Duodenal mucosa (tissue), 2 donors: ENCODE measurements at regions not wholly inside any gene's neighbourhood (a gene's known extent, or its start where the extent isn't known, plus 50 kb on each side); places are given as distances from the start of the nearest gene placed in this dataset.
"Not testable (repeated sequence)": the region's sequence is repeated elsewhere in the genome, so short reads cannot be mapped to it uniquely, and the experiment has no call there.

ENCODE experiments used
- H3K27ac ChIP-seq: one replicate; pipeline ENCODE4 v1.7.0; 2013; ENCODE audit warnings: low read depth, low read length
- H3K27me3 ChIP-seq, 2 donors: one replicate each; pipeline ENCODE4 v1.7.0; 2013; ENCODE audit warnings: low read length in 2 of 2, control low read depth in 1 of 2; ENCODE audit not compliant: insufficient read depth in 2 of 2, control insufficient read depth in 1 of 2
- H3K36me3 ChIP-seq, 2 donors: one replicate each; pipeline ENCODE4 v1.7.0; 2013; ENCODE audit warnings: low read length in 2 of 2, control low read depth in 1 of 2; ENCODE audit not compliant: insufficient read depth in 2 of 2, control insufficient read depth in 1 of 2
- H3K4me1 ChIP-seq, 2 donors: one replicate each; pipeline ENCODE4 v1.7.0; 2013; ENCODE audit warnings: low read length in 2 of 2, control low read depth in 1 of 2; ENCODE audit not compliant: insufficient read depth in 2 of 2, control insufficient read depth in 1 of 2
- H3K4me3 ChIP-seq, 2 donors: one replicate each; pipeline ENCODE4 v1.7.0; 2013; ENCODE audit warnings: low read length in 2 of 2, low read depth in 1 of 2
- H3K9ac ChIP-seq, 2 donors: one replicate each; pipeline ENCODE4 v1.7.0; 2013; ENCODE audit warnings: low read length in 2 of 2, low read depth in 1 of 2
- H3K9me3 ChIP-seq, 2 donors: one replicate each; pipeline ENCODE4 v1.7.0; 2013; ENCODE audit warnings: low read length in 2 of 2, control low read depth in 1 of 2; ENCODE audit not compliant: control insufficient read depth in 1 of 2

DNA sequence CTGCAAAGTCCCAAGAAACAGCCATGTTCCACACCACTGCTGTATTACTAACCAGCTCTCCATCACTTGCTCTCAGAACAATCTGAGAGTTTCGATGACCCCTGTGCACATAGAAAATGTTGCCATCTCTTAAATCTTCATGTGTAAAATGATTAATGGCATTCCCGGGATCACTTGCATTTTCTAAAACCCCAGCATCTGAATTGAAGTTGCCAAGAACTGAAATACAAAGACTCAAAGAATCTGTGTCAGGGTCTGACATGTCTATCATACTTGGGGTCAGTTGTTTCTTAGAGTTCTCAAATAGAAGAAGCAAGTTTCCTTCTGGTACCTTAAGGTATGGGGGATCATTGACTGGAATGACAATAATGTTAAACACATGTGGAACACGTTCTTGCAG is 115.1 kb downstream of the ESM1 start:
- Histone ChIP-seq H3K36me3 (no peaks in the 10 kb centered on the region), H3K9me3 (no peaks in the 10 kb centered on the region), H3K27me3 (peaks cover 3% of the 10 kb centered on the region in 2 donors), H3K9ac (no peak overlapping the region), H3K4me1 (peaks cover 0 to 4% of the 10 kb centered on the region in 2 donors), H3K27ac (no peak overlapping the region), H3K4me3 (no peak overlapping the region)

GRCh38 chr5:54869691-54870090 is 115.7 kb downstream of the ESM1 start:
- H3K36me3 ChIP-seq, result no peaks in the 10 kb centered on the region
- H3K9me3 ChIP-seq, result no peaks in the 10 kb centered on the region
- peaks cover 0 to 4% of the 10 kb centered on the region in 2 donors for H3K4me1 ChIP-seq
- peaks cover 3% of the 10 kb centered on the region in 2 donors for H3K27me3 ChIP-seq
- no peak overlapping the region for H3K27ac ChIP-seq
- H3K9ac ChIP-seq, result no peak overlapping the region
- no peak overlapping the region for H3K4me3 ChIP-seq

DNA sequence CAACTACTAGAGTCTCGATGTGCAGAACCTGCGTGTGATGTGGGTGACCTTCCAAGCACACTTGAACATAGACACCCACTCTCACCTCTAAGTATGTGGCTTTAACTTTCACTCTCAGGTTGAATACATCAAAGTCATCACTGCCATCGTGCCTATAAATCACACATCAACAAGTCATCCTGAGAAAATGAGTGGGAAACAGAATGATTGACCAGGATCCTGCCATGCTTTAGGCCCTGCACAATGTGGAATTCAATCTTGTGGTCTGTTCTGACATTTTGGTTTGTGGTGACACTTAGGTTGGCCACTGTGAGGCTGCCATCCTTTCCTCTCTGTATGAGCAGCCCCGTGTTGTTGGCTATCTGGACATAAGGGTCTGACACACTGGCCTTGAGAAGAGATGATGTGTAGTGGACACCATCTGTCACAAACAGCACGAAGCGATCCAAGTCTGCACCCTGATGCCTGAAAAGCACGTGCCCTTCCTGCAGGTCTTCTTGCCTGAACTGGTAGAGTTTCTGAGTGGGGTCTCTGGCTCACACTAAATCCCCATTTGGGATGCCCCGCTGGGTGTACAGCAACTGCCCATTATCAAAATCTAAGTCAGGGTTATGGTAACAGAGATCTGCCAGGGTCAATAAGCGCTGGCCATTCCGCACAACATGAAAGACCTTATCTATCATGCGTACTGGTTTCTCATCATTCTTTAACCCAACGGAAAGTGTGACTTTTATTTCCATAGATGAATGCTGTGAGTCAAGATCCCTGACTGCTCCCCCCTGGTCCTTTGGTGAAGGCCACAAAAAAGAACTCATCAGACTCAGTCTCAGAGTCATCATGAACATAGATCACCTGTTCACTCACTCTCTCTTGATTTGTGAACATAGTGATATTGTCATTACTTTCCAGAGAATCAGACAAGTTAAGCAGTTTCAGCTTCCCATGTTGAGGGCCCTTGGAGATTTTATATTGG is 116.6 kb downstream of the ESM1 start:
- no peaks in the 10 kb centered on the region for H3K9me3 ChIP-seq

DNA sequence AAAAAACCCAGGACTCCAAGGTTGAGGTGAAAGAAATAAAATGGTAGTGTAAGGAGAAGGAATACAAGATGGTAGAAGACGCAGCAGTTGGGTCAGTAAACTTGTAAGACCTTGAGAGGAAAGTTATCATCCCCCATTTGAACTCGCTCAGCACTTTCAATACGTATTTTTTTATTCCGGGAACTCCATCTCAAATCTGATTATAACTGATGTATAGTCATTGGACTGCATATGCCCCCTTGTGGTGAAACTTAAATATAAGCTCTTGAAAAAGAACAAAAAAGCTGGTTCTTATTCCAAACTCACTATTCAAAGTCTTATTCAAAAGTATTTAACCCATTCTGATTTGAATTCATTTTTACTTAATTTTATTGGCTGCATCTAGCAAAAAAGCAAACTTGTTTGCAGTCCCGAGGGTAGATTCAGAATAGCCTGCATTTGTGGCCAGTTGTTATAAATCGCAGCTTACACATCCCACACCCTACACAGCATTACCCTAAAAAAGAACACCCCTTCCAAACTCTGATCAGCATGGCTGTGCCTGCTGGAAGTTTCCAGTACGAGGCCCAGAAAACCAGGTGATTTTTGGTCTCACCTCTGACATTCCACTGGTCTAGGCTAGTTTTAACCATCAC is 118.0 kb downstream of the ESM1 start:
- Histone ChIP-seq H3K4me1 (peaks cover 0 to 4% of the 10 kb centered on the region in 2 donors), H3K27ac (no peak overlapping the region), H3K9ac (no peak overlapping the region), H3K9me3 (no peaks in the 10 kb centered on the region), H3K36me3 (no peaks in the 10 kb centered on the region), H3K27me3 (peaks cover 3 to 4% of the 10 kb centered on the region in 2 donors), H3K4me3 (peak overlapping the region; percentile 10 to 15)

More for the DNA sequence above, 116.6 kb downstream of the ESM1 start:
- H3K4me1 ChIP-seq, result peaks cover 0 to 4% of the 10 kb centered on the region in 2 donors
- H3K9ac ChIP-seq, result no peak overlapping the region
- no peaks in the 10 kb centered on the region for H3K36me3 ChIP-seq
- no peak overlapping the region for H3K27ac ChIP-seq
- H3K27me3 ChIP-seq, result peaks cover 3% of the 10 kb centered on the region in 2 donors
- no peak overlapping the region for H3K4me3 ChIP-seq

- H3K27ac ChIP-seq, H3K36me3 ChIP-seq, H3K4me3 ChIP-seq, H3K27me3 ChIP-seq, H3K4me1 ChIP-seq, H3K9ac ChIP-seq, H3K9me3 ChIP-seq: not testable (repeated sequence)
These were observed 120.4 kb downstream of the ESM1 start for GRCh38 chr5:54864911-54865515.

DNA sequence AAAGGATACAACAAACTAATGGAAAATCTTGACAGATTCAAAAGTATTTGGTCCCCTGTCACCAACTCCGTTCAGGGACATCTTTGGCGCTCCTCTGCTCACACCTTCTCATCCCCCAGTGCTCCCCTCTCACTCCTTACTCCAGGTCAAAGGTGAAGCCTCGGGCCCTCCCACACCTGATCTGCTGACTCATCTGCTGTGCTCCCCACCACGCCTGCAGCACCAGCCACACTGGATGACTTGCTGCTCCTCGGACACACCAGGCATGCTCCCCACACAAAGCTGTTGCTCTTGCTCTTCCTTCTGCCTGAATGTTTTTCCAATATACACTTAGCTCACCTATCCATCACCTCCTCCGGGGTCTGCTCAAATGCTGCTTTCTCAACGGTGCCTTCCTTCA is 123.4 kb downstream of the ESM1 start:
- Histone ChIP-seq H3K9me3 (peaks cover 9 to 17% of the 10 kb centered on the region in 2 donors), H3K4me1 (peaks cover 0 to under 1% of the 10 kb centered on the region in 2 donors), H3K27ac (no peak overlapping the region), H3K4me3 (no peak overlapping the region), H3K36me3 (no peaks in the 10 kb centered on the region), H3K9ac (no peak overlapping the region), H3K27me3 (peaks cover 0 to 4% of the 10 kb centered on the region in 2 donors)

DNA sequence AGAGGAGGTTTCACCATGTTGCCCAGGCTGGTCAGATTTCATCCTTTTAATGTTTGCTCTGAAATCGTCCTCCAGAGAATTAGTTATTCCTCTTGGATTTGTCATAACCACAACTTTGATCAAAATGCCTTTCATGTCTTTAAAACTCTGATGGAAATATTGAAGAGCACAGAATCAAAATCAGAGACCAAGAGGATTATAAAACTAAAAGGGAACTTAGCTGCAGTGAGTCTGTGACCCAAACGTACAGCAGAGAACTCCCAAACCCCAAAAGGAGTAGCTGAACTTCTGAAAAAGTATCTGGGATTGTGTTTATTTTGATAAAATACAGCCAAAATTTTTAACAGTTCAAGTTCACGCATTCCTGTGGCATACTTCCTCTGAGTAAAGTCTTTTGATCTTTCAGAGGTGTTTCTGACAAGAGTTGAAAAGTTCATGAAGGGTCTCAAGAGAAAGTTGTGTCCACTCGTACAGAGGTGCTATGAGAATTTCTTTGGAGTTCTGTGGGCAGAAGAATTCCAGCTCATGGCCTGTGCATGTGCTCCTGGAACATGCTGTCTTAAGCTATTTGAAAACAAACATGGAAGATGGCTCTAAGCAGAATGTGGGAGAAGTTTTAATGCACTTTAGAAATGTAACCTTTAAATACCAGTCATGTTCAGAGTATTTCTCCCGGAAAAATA is 124.0 kb downstream of the ESM1 start:
- no peak overlapping the region for H3K27ac ChIP-seq
- no peak overlapping the region for H3K4me3 ChIP-seq
- H3K9ac ChIP-seq, result no peak overlapping the region
- peaks cover 9 to 17% of the 10 kb centered on the region in 2 donors for H3K9me3 ChIP-seq
- H3K4me1 ChIP-seq, result no peaks in the 10 kb centered on the region
- peaks cover 0 to 4% of the 10 kb centered on the region in 2 donors for H3K27me3 ChIP-seq
- H3K36me3 ChIP-seq, result no peaks in the 10 kb centered on the region

- peaks cover 9 to 17% of the 10 kb centered on the region in 2 donors for H3K9me3 ChIP-seq
- no peaks in the 10 kb centered on the region for H3K4me1 ChIP-seq
- no peaks in the 10 kb centered on the region for H3K36me3 ChIP-seq
- H3K4me3 ChIP-seq, result no peak overlapping the region
- H3K27me3 ChIP-seq, result peaks cover 0 to 4% of the 10 kb centered on the region in 2 donors
- no peak overlapping the region for H3K27ac ChIP-seq
- no peak overlapping the region for H3K9ac ChIP-seq
These were observed 125.1 kb downstream of the ESM1 start for GRCh38 chr5:54860321-54860720.

DNA sequence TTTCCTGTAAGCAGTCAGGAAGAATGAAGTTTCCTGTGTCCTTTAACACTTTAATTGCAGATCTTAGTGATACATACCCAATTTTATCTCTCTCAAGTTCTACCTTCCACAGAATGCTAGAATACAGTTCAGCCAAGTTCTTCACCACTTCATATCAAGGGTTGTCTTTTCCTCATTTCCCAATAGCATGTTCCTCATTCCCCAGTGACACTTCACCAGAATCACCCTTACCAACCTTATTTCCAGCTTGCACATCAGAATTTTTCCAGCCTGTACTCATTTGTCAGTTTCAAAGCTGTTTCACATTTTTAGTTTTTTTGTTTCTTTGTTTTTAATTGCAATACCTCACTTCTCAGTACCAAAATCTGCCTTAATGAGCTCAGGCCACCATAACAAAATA is 126.1 kb downstream of the ESM1 start:
- Histone ChIP-seq H3K27me3 (peaks cover 0 to 4% of the 10 kb centered on the region in 2 donors), H3K4me1 (no peaks in the 10 kb centered on the region), H3K27ac (no peak overlapping the region), H3K36me3 (no peaks in the 10 kb centered on the region), H3K9me3 (peaks cover 9 to 17% of the 10 kb centered on the region in 2 donors), H3K9ac (no peak overlapping the region), H3K4me3 (no peak overlapping the region)
